ENCODE measurements at regions not wholly inside any gene's neighbourhood (a gene's known extent, or its start where the extent isn't known, plus 50 kb on each side); places are given as distances from the start of the nearest gene placed in this dataset.
"Not testable (repeated sequence)": the region's sequence is repeated elsewhere in the genome, so short reads cannot be mapped to it uniquely, and the experiment has no call there.

GRCh38 chr4:162938738-162939485 lies 227.8 kb downstream of the NAF1 start:
- no peak for DNase-seq

DNA sequence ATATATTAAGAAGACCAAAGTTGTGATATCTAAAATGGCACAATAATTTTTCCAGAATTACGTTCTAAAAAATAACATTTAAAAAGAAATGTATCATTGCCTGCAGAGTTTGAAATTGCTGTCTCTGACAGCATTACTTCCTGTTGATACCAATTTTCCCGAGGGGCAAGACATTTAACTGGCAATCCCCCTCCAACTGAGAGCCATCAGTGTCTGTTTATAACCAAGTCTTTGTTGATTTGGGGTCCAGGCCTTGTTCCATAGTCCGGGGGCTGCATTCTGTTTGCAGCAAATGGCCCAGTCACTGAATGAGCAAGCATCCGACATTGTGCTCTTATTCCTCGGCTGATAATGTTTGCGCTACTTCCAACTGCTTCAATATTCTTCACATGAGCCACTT lies 231.5 kb downstream of the NAF1 start:
- no peak for DNase-seq

- no peak for DNase-seq
These were observed 235.4 kb downstream of the NAF1 start for GRCh38 chr4:162931286-162931685.

- DNase-seq = no peak
These were observed 245.4 kb downstream of the NAF1 start for GRCh38 chr4:162921178-162921785.

DNA sequence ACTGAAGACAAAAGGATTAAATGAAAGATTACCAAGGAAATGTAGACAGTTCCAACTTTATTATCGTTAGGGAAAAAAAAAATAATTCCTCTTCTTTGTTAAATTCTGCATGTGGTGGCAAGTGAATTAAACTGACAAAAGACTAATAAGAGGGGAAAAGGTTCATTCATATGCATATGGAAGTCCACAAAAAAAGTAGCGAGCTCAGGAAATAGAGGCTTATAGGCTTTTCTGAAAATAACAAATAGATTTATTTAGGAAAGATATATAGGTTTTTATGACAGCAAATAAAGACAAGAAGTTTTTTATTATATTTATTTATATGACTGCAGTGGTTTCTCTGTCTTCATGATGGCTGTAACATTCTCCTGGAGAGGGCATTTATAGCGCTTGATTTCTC lies 246.0 kb downstream of the NAF1 start:
- no peak for DNase-seq

DNA sequence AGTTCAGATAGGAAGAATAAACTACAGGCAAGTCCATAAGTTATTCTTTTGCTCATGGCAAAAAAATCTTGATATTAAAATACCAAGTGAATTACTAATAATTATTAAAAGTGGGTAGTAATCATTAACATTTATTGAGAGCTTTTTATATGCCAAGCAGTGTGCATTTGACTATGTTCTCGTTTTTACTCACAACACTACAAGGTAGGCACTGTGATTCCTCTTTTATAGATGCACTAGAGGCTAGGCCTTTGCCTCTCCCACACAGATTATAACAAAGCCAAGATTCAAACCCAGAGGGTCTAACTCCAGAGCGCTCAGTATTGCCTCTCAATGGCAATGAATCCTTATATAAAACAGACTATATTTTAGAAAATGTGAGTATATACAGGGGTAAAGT lies 254.2 kb downstream of the NAF1 start:
- DNase-seq = no peak

GRCh38 chr4:162911349-162911748 lies 255.3 kb downstream of the NAF1 start:
- DNase-seq = no peak

DNA sequence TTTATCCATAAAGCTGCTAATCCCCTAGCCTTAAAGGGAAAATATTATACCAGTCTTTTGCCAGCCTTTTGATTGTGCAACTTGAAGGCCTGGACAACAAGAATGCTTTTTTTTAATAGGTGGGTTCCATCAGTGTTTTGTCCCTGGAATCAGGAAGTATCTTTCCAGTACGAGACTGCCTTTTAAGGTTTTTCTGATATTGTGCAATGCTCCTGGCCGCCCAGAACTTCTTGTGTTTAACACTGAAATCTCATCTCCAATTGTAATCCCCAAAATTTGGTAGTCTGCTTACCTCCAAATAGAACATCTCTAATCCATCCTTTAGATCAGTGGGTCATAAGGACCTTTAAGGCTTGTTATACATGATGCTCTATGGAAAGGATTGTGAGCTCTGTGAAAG lies 256.7 kb downstream of the NAF1 start:
- no peak for DNase-seq

DNA sequence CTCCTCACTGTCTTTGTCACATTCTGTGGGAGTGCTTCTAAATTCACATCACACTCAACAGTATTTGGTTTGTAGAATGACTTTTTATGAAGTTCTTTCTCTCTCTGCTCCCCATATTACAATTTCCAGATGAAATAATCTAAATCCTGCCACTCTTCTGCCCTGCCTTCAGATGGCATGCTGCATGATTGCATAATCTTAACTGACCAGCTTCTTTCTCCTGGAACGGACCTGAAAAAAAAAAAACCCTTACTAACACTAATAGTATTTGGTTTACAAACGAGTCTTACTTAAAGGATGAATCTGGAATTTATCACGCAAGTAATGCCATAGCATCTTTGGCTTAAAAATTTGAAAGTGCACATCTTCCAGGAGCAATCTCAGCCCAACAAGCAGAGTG lies 272.3 kb downstream of the NAF1 start:
- no peak for DNase-seq

DNA sequence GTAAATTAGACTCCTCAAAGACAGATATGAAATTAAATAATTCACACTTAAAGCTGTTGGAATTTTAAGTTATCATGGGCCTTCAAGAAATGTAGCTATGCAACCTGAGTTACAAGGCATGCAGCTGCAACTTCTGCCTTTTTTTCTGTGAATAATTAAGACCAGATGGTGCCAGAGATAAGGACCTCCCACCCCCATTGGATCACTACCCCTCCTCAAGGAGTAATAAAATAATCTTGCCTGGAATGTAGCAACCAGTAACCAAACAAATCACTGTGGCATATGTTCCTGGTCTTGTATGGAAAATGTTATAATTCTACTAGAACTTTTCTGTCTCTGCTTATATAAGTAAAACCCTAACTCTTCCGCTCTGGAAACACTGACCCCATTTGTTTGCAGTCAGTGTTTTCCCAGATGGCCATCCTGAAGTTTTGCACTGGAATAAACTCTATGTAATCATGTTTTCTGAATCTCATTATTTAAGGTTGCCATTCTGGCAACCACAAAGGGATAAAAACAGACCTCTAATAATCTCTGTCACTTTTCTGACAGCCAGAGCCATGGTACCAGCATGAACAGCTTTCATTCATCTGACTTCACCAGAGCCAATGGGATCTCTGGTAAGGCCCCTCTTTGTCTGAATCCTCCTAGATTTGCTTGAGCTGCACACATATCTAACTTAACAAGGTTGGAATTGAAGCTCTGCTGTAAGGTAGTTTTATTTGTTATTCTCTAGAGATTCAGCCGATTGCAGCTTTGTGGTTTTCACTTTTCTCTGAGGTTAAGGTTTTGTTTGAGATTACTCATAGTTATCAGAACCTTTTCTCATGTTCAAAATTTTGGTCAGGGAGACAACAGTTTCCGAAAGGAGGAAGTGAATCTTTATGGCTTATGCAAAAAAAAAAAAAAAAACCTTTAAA lies 274.6 kb downstream of the NAF1 start:
- DNase-seq = no peak

DNA sequence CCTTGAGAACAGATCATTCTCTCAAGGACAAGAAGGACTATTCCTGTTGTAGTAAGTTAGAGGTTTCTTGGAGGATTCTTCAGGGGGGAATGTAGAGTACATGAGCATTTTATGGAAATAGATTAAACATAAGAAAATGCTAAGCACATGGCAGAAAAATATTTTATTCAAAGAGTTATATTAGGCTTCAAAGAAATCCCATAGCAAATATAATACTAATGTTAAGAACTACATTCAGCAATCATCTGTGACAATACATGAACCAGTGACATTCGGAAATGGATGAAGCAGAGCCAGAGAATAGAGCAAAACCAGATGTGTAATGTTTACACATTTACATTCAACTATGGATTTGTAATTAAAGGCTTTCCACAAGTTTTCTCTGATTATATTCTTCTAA lies 288.6 kb downstream of the NAF1 start:
- no peak for DNase-seq

GRCh38 chr4:162874748-162875147 lies 291.9 kb downstream of the NAF1 start:
- no peak for DNase-seq

DNA sequence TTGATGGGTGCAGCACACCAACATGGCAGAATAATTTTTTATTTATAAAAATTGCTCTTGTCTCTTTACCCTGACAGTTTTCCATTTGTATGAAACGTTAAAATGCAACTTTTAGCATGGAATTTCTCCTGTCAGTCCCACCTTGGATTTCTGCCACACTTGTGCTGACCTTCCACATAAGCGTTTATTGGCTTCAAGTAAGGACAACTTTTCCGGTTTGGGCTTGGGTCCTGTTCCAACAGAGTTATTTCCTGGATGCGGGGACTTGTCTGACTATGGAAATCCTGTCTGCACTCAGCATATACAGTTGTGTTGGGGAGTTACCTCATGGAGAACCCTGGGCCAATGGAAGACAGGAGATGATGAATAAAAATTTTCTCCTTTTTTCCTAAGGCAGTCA lies 294.7 kb downstream of the NAF1 start:
- DNase-seq = no peak

- no peak for DNase-seq
These were observed 297.5 kb downstream of the NAF1 start for GRCh38 chr4:162869157-162869556.

- DNase-seq = no peak
These were observed 300.1 kb downstream of the NAF1 start for GRCh38 chr4:162866565-162866964.

DNA sequence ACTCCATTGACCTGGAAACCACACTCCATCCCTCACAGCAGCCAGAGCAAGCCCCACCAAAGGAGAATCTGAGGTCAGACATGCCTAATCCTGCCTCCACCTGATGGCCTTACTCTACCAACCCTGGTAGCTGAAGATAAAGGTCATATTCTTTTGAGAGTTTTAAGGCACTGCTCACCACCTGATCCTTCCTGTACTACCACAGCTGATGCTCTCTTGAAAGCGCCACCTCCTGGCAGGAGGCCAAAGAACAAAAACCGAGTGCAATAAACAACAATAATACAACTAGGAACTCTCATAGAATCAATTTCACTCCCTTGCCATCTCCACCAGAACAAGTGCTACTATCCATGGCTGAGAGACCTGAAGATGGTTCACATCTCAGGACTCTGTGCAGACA lies 301.6 kb downstream of the NAF1 start:
- no peak for DNase-seq

- DNase-seq = no peak
These were observed 312.9 kb downstream of the NAF1 start for GRCh38 chr4:162853788-162854187.

GRCh38 chr4:162852642-162853041 lies 314.0 kb downstream of the NAF1 start:
- no peak for DNase-seq

- not testable (repeated sequence) for DNase-seq
These were observed 315.4 kb downstream of the NAF1 start for GRCh38 chr4:162851241-162851758.

GRCh38 chr4:162849937-162850336 lies 316.8 kb downstream of the NAF1 start:
- DNase-seq = no peak

DNA sequence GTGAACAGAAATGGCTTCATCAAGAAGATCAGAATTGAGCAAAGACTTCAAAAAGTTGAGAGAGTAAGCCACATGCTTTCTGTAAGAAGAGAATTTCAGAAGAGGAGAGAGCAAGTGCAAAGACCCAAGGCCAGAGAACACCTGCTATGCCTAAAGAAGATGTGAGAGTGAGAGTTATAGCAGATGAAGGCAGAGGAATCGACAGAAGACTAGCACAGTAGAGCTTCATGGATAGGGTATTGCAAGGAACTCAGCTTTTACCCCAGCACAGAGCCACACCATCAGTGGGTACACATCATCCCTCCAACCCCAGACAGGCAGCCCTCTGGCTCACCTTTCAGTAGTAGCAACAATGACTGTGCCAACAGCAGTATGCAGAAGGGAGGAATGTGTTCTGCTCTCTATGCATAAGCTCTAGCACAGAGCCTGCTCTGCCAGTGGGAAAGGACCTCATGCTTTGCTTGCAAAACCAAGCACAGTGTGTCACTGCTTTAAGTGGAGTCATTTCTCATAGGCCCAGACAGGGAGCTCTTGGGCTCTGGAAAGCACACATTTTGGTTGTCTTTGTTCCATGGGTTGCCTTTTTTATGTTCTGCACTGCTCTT lies 318.6 kb downstream of the NAF1 start:
- no peak for DNase-seq

- no peak for DNase-seq
These were observed 324.9 kb downstream of the NAF1 start for GRCh38 chr4:162841753-162842152.

DNA sequence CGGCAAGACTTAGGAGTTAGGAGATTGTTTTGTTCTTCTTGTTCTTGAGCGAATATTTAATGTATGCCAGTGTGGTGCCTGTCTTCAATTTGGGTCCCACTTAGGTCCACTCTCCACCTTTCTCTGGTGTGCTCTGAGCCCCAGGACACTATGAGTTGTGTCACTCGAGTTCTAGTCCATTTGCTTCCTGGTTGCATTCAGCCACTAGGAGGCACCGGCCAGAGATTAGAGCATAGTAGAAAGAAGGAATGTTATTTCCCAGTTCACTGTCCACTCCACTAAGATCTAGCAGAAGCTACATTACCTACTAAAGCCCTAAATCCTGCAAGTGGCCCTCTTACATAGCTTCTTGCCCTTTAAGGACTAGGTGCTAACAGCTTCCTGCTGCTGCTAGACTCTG lies 326.9 kb downstream of the NAF1 start:
- DNase-seq = no peak

Measured in right kidney (tissue), 1 donor.